ENCODE measurements at regions not wholly inside any gene's neighbourhood (a gene's known extent, or its start where the extent isn't known, plus 50 kb on each side); places are given as distances from the start of the nearest gene placed in this dataset.

- TF ChIP-seq CTCF (IDR thresholded peaks at IDR 0.05) (no peak), POLR2A (IDR thresholded peaks at IDR 0.05) (no peak)
Measured at GRCh38 chr6:126664271-126664670, 324.4 kb downstream of the CENPW start.
